IMR-90 (cell line): ENCODE measurements at regions not wholly inside any gene's neighbourhood (a gene's known extent, or its start where the extent isn't known, plus 50 kb on each side); places are given as distances from the start of the nearest gene placed in this dataset.

Source experiments
- ATAC-seq: fragments of 200-7000 bp; cut with Tn5 transposase; 2 replicates; pipeline ENCODE4 v1.9.1; 2020; ENCODE audit warnings: low read depth, mild to moderate bottlenecking, moderate library complexity
- BruUV-seq: library from RNA; stranded (reverse); fragments of 400-500 nt; replicated peaks from 2 replicates; lab custom pipeline; 2021; lab: Mats Ljungman, UMichigan
- CTCF ChIA-PET: fragments of 300-600 bp; formaldehyde crosslinking; extraction: SDS; loops from one replicate; lab custom pipeline; 2021; ENCODE audit warnings: antibody characterized with exemption; lab: Yijun Ruan, JAX
- POLR2A ChIA-PET: fragments of 300-600 bp; sonication (Branson Sonifier 250); formaldehyde crosslinking; loops from one replicate; lab custom pipeline; 2022; ENCODE audit warnings: antibody characterized with exemption; ENCODE audit not compliant: unreplicated experiment; lab: Charles Lee
- DNase-seq: peaks from one replicate; pipeline ENCODE4 v3.0.0; 2013
- H2AFZ ChIP-seq: replicated peaks from 2 replicates; pipeline ENCODE3; 2013; ENCODE audit warnings: low read length, mild to moderate bottlenecking; ENCODE audit not compliant: poor library complexity
- H2AK5ac ChIP-seq: 2 replicates; pipeline ENCODE4 v1.6.1; 2013; ENCODE audit warnings: low read depth, low read length, inconsistent platforms
- H2AK9ac ChIP-seq: replicated peaks from 2 replicates; pipeline ENCODE3; 2013; ENCODE audit warnings: mild to moderate bottlenecking, low read depth, low read length, moderate library complexity; ENCODE audit not compliant: poor library complexity
- H2BK120ac ChIP-seq: 2 replicates; pipeline ENCODE4 v1.6.1; 2013; ENCODE audit warnings: low read depth, low read length, inconsistent platforms
- H2BK15ac ChIP-seq: 3 replicates; pipeline ENCODE4 v1.6.1; 2013; ENCODE audit warnings: low read depth, low read length, inconsistent platforms
- H2BK20ac ChIP-seq: 2 replicates; pipeline ENCODE4 v1.6.1; 2013; ENCODE audit warnings: low read depth, mild to moderate bottlenecking, inconsistent platforms, low read length, moderate library complexity
- H2BK5ac ChIP-seq: 2 replicates; pipeline ENCODE4 v1.6.1; 2013; ENCODE audit warnings: mild to moderate bottlenecking, low read depth, low read length, inconsistent platforms; ENCODE audit not compliant: poor library complexity, severe bottlenecking
- H3K14ac ChIP-seq: replicated peaks from 2 replicates; pipeline ENCODE4 v1.6.1; 2013; ENCODE audit warnings: low read depth, low read length, inconsistent platforms
- H3K18ac ChIP-seq: 2 replicates; pipeline ENCODE4 v1.6.1; 2013; ENCODE audit warnings: low read depth, low read length, control low read depth
- H3K23ac ChIP-seq: 2 replicates; pipeline ENCODE4 v1.6.1; 2013; ENCODE audit warnings: low read depth, low read length, inconsistent platforms
- H3K27ac ChIP-seq: 2 replicates; pipeline ENCODE4 v1.5.1; 2013; ENCODE audit warnings: mild to moderate bottlenecking, control low read depth, low read length; ENCODE audit not compliant: insufficient read depth
- H3K27me3 ChIP-seq: 2 replicates; pipeline ENCODE4 v1.6.1; 2013; ENCODE audit warnings: low read length; ENCODE audit not compliant: control insufficient read depth, insufficient read depth
- H3K36me3 ChIP-seq: 2 replicates; pipeline ENCODE4 v1.6.1; 2013; ENCODE audit warnings: low read length, mixed read lengths; ENCODE audit not compliant: control insufficient read depth, insufficient read depth
- H3K4ac ChIP-seq: 2 replicates; pipeline ENCODE4 v1.6.1; 2013; ENCODE audit warnings: low read depth, low read length, inconsistent platforms
- H3K4me1 ChIP-seq: 2 replicates; pipeline ENCODE4 v1.6.1; 2013; ENCODE audit warnings: low read length, mixed read lengths; ENCODE audit not compliant: control insufficient read depth, insufficient read depth
- H3K4me2 ChIP-seq: 2 replicates; pipeline ENCODE4 v1.6.1; 2013; ENCODE audit warnings: low read depth, mild to moderate bottlenecking, control low read depth, low read length, moderate library complexity
- H3K4me3 ChIP-seq: 2 replicates; pipeline ENCODE4 v1.5.1; 2013; ENCODE audit warnings: low read depth, mild to moderate bottlenecking, control low read depth, low read length, moderate library complexity; ENCODE audit not compliant: insufficient read depth
- H3K56ac ChIP-seq: 2 replicates; pipeline ENCODE4 v1.6.1; 2013; ENCODE audit warnings: low read length, inconsistent platforms; ENCODE audit not compliant: insufficient read depth; ENCODE audit errors: extremely low read depth
- H3K79me1 ChIP-seq, 2 experiments: 2 replicates each; pipeline ENCODE4 v1.6.1; 2013; ENCODE audit warnings: low read length in 2 of 2, inconsistent platforms in 1 of 2, low read depth in 1 of 2
- H3K9ac ChIP-seq: 2 replicates; pipeline ENCODE4 v1.6.1; 2013; ENCODE audit warnings: low read depth, low read length, control low read depth
- H3K9me1 ChIP-seq: 2 replicates; pipeline ENCODE4 v1.6.1; 2013; ENCODE audit warnings: low read length, inconsistent platforms; ENCODE audit not compliant: insufficient read depth
- H3K9me3 ChIP-seq: 2 replicates; pipeline ENCODE4 v1.6.1; 2013; ENCODE audit warnings: low read length; ENCODE audit not compliant: control insufficient read depth, insufficient read depth
- H4K20me1 ChIP-seq: 2 replicates; pipeline ENCODE4 v1.6.1; 2013; ENCODE audit warnings: low read length, inconsistent platforms; ENCODE audit not compliant: insufficient read depth
- H4K5ac ChIP-seq: 2 replicates; pipeline ENCODE4 v1.6.1; 2013; ENCODE audit warnings: mild to moderate bottlenecking, low read depth, low read length, control low read depth
- H4K8ac ChIP-seq, 2 experiments: 2 replicates each; pipeline ENCODE4 v1.6.1; 2013; ENCODE audit warnings: low read depth in 2 of 2, low read length in 2 of 2, control low read depth in 1 of 2, inconsistent platforms in 1 of 2
- H4K91ac ChIP-seq: 2 replicates; pipeline ENCODE4 v1.6.1; 2013; ENCODE audit warnings: low read depth, low read length, inconsistent platforms; ENCODE audit not compliant: insufficient read depth
- CTCF ChIP-seq: conservative IDR thresholded peaks from 2 replicates; pipeline ENCODE4 v1.5.1; 2012; ENCODE audit warnings: mild to moderate bottlenecking, low read depth, low read length, improper control_type of control experiment
- FOS ChIP-seq: fragments of 150-350 bp; IDR thresholded peaks from 2 replicates; pipeline ENCODE4 v1.6.1; 2016; ENCODE audit warnings: low read depth, low read length
- MAFK ChIP-seq: IDR thresholded peaks from 2 replicates; pipeline ENCODE4 v1.6.1; 2012; ENCODE audit warnings: low read depth, low read length, improper control_type of control experiment
- MXI1 ChIP-seq: IDR thresholded peaks from 2 replicates; pipeline ENCODE4 v1.6.1; 2012; ENCODE audit warnings: low read depth, mild to moderate bottlenecking, low read length, moderate library complexity, borderline replicate concordance
- RAD21 ChIP-seq: IDR thresholded peaks from 2 replicates; pipeline ENCODE4 v1.6.1; 2012; ENCODE audit warnings: low read length, improper control_type of control experiment
- RFX5 ChIP-seq: IDR thresholded peaks from 2 replicates; pipeline ENCODE4 v1.8.0; 2012; ENCODE audit warnings: low read depth, mild to moderate bottlenecking, low read length, moderate library complexity
- SMC3 ChIP-seq: fragments of 150-350 bp; IDR thresholded peaks from 2 replicates; pipeline ENCODE4 v1.6.1; 2016; ENCODE audit warnings: low read depth, mild to moderate bottlenecking, antibody characterized with exemption, low read length, moderate library complexity
- WGBS, 2 experiments: methylation state at CpG; one replicate each; pipeline versions ENCODE4 v1.1.5 to v1.1.7; 2013; ENCODE audit warnings: missing lambda C conversion rate in 2 of 2; ENCODE audit not compliant: insufficient read length in 1 of 2; ENCODE audit errors: extremely low coverage in 2 of 2; 5-methylcytosine and 5-hydroxymethylcytosine counted together
- dilution Hi-C: fragments of 300-500 bp; cut with HindIII; formaldehyde crosslinking; loops from one replicate; pipeline ENCODE4 v1.14.3; 2018; ENCODE audit warnings: low sequenced_read_pairs; ENCODE audit not compliant: unreplicated experiment
- in situ Hi-C: fragments of 300-500 bp; cut with MboI; formaldehyde crosslinking; loops from 3 replicates; pipeline ENCODE4 v1.14.3; 2019; ENCODE audit warnings: low sequenced_read_pairs, inconsistent platforms, mixed read lengths
- intact Hi-C: fragments of 100-400 bp; cut with micrococcal nuclease; formaldehyde crosslinking; loops from 2 replicates; pipeline ENCODE4 v1.10.0; 2022

GRCh38 chr2:10504994-10505820, 57.1 kb upstream of the ODC1 start:
- Histone ChIP-seq H4K5ac (no peak overlapping the region), H2AK9ac (no peak overlapping the region), H3K4me1 (no peaks in the 10 kb centered on the region), H3K23ac (no peak overlapping the region), H3K9me3 (no peaks in the 10 kb centered on the region), H4K20me1 (no peaks in the 10 kb centered on the region), H3K14ac (no peak overlapping the region), H4K8ac (no peak overlapping the region), H2AK5ac (no peak overlapping the region), H3K9ac (no peak overlapping the region), H2AFZ (no peak overlapping the region), H3K79me1 (no peaks in the 10 kb centered on the region), H3K9me1 (no peaks in the 10 kb centered on the region), H3K27me3 (peaks cover 53% of the 10 kb centered on the region), H2BK20ac (no peak overlapping the region), H3K27ac (no peak overlapping the region), H3K4ac (no peak overlapping the region), H3K18ac (no peak overlapping the region), H3K36me3 (no peaks in the 10 kb centered on the region), H2BK15ac (no peak overlapping the region), H3K4me2 (no peak overlapping the region), H2BK5ac (no peak overlapping the region), H3K4me3 (no peak overlapping the region), H4K91ac (no peak overlapping the region), H3K56ac (no peak overlapping the region), H2BK120ac (no peak overlapping the region)
- in situ Hi-C loops, result no loop called here
- intact Hi-C loops, result no loop called here
- no TSS peak for BruUV-seq
- ChIA-PET POLR2A (no interaction called here), CTCF (interaction anchor here (0.6 kb wide), 1 partner anchor 433 kb away, joined by 3 read pairs; no protein-coding TSS in a partner anchor)
- TF ChIP-seq RFX5 (no peak), FOS (no peak), MXI1 (no peak), SMC3 (no peak), MAFK (no peak), RAD21 (no peak), CTCF (no peak)
- DNase-seq (no peak), ATAC-seq (no peak)
- dilution Hi-C loops, result no loop called here
- WGBS, 2 experiments, result 77% methylated on average over 7 of the region's 13 CpGs; no CpG with 5 or more reads in 1 of the 2 experiments
